GM12878 (cell line): ENCODE measurements at regions not wholly inside any gene's neighbourhood (a gene's known extent, or its start where the extent isn't known, plus 50 kb on each side); places are given as distances from the start of the nearest gene placed in this dataset.
A peak's percentile ranks its signal among the peaks of the same experiment; 100 is the strongest.

Source experiments
- ATAC-seq: fragments of 200-7000 bp; cut with Tn5 transposase; 3 replicates; pipeline ENCODE4 v1.9.1; 2020; ENCODE audit warnings: mild to moderate bottlenecking, moderate library complexity
- BruUV-seq: library from RNA; stranded (reverse); fragments of 400-500 nt; replicated peaks from 2 replicates; lab custom pipeline; 2021; lab: Mats Ljungman, UMichigan
- CTCF ChIA-PET: fragments of 300-600 bp; sonication (Branson Sonifier 250); formaldehyde crosslinking; extraction: SDS; loops from one replicate; lab custom pipeline; 2021; ENCODE audit warnings: inconsistent platforms; lab: Yijun Ruan, JAX
- POLR2A ChIA-PET: fragments of 350-600 bp; formaldehyde crosslinking; extraction: SDS; loops from one replicate; lab custom pipeline; 2021; ENCODE audit warnings: inconsistent platforms; lab: Charles Lee
- RAD21 ChIA-PET: fragments of 300-600 bp; sonication (Branson Sonifier 250); formaldehyde crosslinking; loops from one replicate; lab custom pipeline; 2023; ENCODE audit warnings: antibody characterized with exemption; ENCODE audit not compliant: unreplicated experiment; lab: Charles Lee
- SMC1A ChIA-PET: fragments of 300-600 bp; sonication (Branson Sonifier 250); formaldehyde crosslinking; loops from one replicate; lab custom pipeline; 2023; ENCODE audit not compliant: unreplicated experiment, uncharacterized antibody; lab: Charles Lee
- DNase-seq: peaks from one replicate; pipeline ENCODE4 v3.0.0-alpha.2; 2011; ENCODE audit warnings: low read depth, low spot score
- FAIRE-seq: peaks from 3 replicates; lab custom pipeline; 2011; peaks lifted over from hg19 to GRCh38; lab: Jason Lieb, UNC
- H2AFZ ChIP-seq: 2 replicates; pipeline ENCODE4 v1.6.0; 2011; ENCODE audit warnings: low read depth, low read length, control low read depth; ENCODE audit not compliant: control insufficient read depth
- H3K27ac ChIP-seq: 2 replicates; pipeline ENCODE4 v1.5.1; 2011; ENCODE audit warnings: control low read depth; ENCODE audit not compliant: control insufficient read depth, insufficient read depth
- H3K27me3 ChIP-seq, 2 experiments: replicated peaks in 1 of 2; 2 replicates each; pipeline versions ENCODE4 v1.6.0 to v1.6.1; 2011; ENCODE audit warnings: low read length in 1 of 2; ENCODE audit not compliant: control insufficient read depth in 2 of 2, insufficient read depth in 2 of 2
- H3K36me3 ChIP-seq, 2 experiments: 2 replicates each; pipeline ENCODE4 v1.5.1; 2011; ENCODE audit warnings: low read length in 1 of 2; ENCODE audit not compliant: control insufficient read depth in 2 of 2, insufficient read depth in 2 of 2
- H3K4me1 ChIP-seq: 2 replicates; pipeline ENCODE4 v1.6.1; 2011; ENCODE audit warnings: mild to moderate bottlenecking, low read length, moderate library complexity, mixed read lengths; ENCODE audit not compliant: control insufficient read depth, insufficient read depth
- H3K4me2 ChIP-seq: 2 replicates; pipeline ENCODE4 v1.6.0; 2011; ENCODE audit warnings: control low read depth; ENCODE audit not compliant: control insufficient read depth, insufficient read depth
- H3K4me3 ChIP-seq: fragments of 200-600 bp; sonication (generic); 2 replicates; pipeline ENCODE4 v1.5.1; 2016
- H3K79me2 ChIP-seq: 2 replicates; pipeline ENCODE4 v1.6.0; 2011; ENCODE audit warnings: low read length; ENCODE audit not compliant: control insufficient read depth, insufficient read depth
- H3K9ac ChIP-seq: 2 replicates; pipeline ENCODE4 v1.8.0; 2011; ENCODE audit warnings: low read length, control low read depth, mixed read lengths; ENCODE audit not compliant: control insufficient read depth, insufficient read depth
- H3K9me3 ChIP-seq: replicated peaks from 3 replicates; pipeline ENCODE4 v1.5.1; 2011; ENCODE audit warnings: mild to moderate bottlenecking, low read length; ENCODE audit not compliant: control insufficient read depth, insufficient read depth
- H4K20me1 ChIP-seq: 2 replicates; pipeline ENCODE4 v1.6.0; 2011; ENCODE audit not compliant: control insufficient read depth, insufficient read depth
- ATF3 ChIP-seq: IDR thresholded peaks from 2 replicates; pipeline ENCODE4 v1.6.1; 2011; ENCODE audit warnings: low read depth, mild to moderate bottlenecking, low read length, moderate library complexity, borderline replicate concordance; ENCODE audit errors: extremely low read depth
- BRCA1 ChIP-seq: IDR thresholded peaks from 2 replicates; pipeline ENCODE4 v1.6.1; 2011; ENCODE audit warnings: low read depth, low read length, improper control_type of control experiment
- CBFB ChIP-seq: IDR thresholded peaks from 2 replicates; pipeline ENCODE4 v1.6.1; 2016; ENCODE audit warnings: antibody characterized with exemption, low read depth
- CHD2 ChIP-seq: IDR thresholded peaks from 2 replicates; pipeline ENCODE4 v1.6.1; 2011; ENCODE audit warnings: low read depth, low read length, improper control_type of control experiment, borderline replicate concordance
- CHD4 ChIP-seq: fragments of 200-600 bp; sonication (generic); IDR thresholded peaks from 2 replicates; pipeline ENCODE4 v1.6.1; 2016; ENCODE audit warnings: mild to moderate bottlenecking
- CREB1 ChIP-seq: IDR thresholded peaks from 2 replicates; pipeline ENCODE4 v1.6.1; 2012; ENCODE audit warnings: low read depth, mild to moderate bottlenecking, inconsistent platforms
- IKZF1 ChIP-seq: fragments of 450-650 bp; conservative IDR thresholded peaks from 2 replicates; pipeline ENCODE4 v1.6.1; 2017; ENCODE audit warnings: antibody characterized with exemption, mild to moderate bottlenecking
- KLF5 ChIP-seq: fragments of 450-650 bp; IDR thresholded peaks from 2 replicates; pipeline ENCODE4 v1.6.1; 2014; ENCODE audit warnings: mild to moderate bottlenecking; ENCODE audit not compliant: partially characterized antibody
- LARP7 ChIP-seq: fragments of 450-650 bp; IDR thresholded peaks from 2 replicates; pipeline ENCODE4 v1.6.1; 2017; ENCODE audit warnings: mild to moderate bottlenecking
- MLLT1 ChIP-seq: fragments of 450-650 bp; IDR thresholded peaks from 2 replicates; pipeline ENCODE4 v1.6.1; 2016; ENCODE audit warnings: mild to moderate bottlenecking
- PRDM15 ChIP-seq: fragments of 450-650 bp; formaldehyde crosslinking; IDR thresholded peaks from 2 replicates; pipeline ENCODE4 v1.4.0; 2020; ENCODE audit warnings: mild to moderate bottlenecking, moderate library complexity
- RAD21 ChIP-seq: IDR thresholded peaks from 2 replicates; pipeline ENCODE4 v1.6.1; 2011; ENCODE audit warnings: mild to moderate bottlenecking, low read depth, low read length, moderate library complexity; ENCODE audit not compliant: insufficient read depth
- SMC3 ChIP-seq: IDR thresholded peaks from 2 replicates; pipeline ENCODE4 v1.6.1; 2011; ENCODE audit warnings: low read length, improper control_type of control experiment, borderline replicate concordance
- SREBF1 ChIP-seq: IDR thresholded peaks from 2 replicates; pipeline ENCODE4 v1.6.1; 2012; ENCODE audit warnings: mild to moderate bottlenecking, low read length
- SREBF2 ChIP-seq: IDR thresholded peaks from 2 replicates; pipeline ENCODE4 v1.6.1; 2012; ENCODE audit warnings: mild to moderate bottlenecking, low read length
- ZNF24 ChIP-seq: fragments of 450-650 bp; IDR thresholded peaks from 2 replicates; pipeline ENCODE4 v1.6.1; 2017; ENCODE audit warnings: antibody characterized with exemption, mild to moderate bottlenecking
- ZNF622 ChIP-seq: fragments of 450-650 bp; IDR thresholded peaks from 2 replicates; pipeline ENCODE4 v1.6.1; 2017; ENCODE audit warnings: mild to moderate bottlenecking, inconsistent platforms
- ZZZ3 ChIP-seq: IDR thresholded peaks from 2 replicates; pipeline ENCODE4 v1.6.1; 2011; ENCODE audit warnings: low read depth; ENCODE audit not compliant: control insufficient read depth, insufficient read length
- WGBS: methylation state at CpG from one replicate; pipeline ENCODE4 v1.1.6; 2016; ENCODE audit warnings: low lambda C conversion rate; ENCODE audit not compliant: insufficient replicate concordance, insufficient coverage; ENCODE audit errors: missing lambda C conversion rate; 5-methylcytosine and 5-hydroxymethylcytosine counted together
- in situ Hi-C: fragments of 300-500 bp; cut with MboI; formaldehyde crosslinking; loops from 9 replicates; pipeline ENCODE4 v1.14.3; 2018; ENCODE audit warnings: mixed read lengths
- intact Hi-C: fragments of 100-400 bp; cut with micrococcal nuclease; formaldehyde crosslinking; loops from one replicate; pipeline ENCODE4 v1.14.2; 2022; ENCODE audit not compliant: unreplicated experiment
- TF ChIP-seq, protein P1 (sequence below): IDR thresholded peaks from 2 replicates; pipeline ENCODE4 v1.6.1; 2012; ENCODE audit warnings: low read depth, low read length, improper control_type of control experiment

GRCh38 chr11:13210424-13210823 is 67.2 kb upstream of the BMAL1 start (continued):
- TF ChIP-seq PRDM15 (CRISPR knock-in tag) (no peak), RAD21 (peak; percentile 74), SMC3 (peak; percentile 46), CHD2 (no peak)

GRCh38 chr11:13214276-13214675 is 63.3 kb upstream of the BMAL1 start:
- ChIA-PET CTCF (interaction anchor here (0.8 to 7.0 kb wide), 11 partner anchors 9 to 251 kb away, joined by 3 to 81 read pairs (median 4); no protein-coding TSS in a partner anchor), RAD21 (interaction anchor here (1.4 kb wide), 1 partner anchor 30 kb away, joined by 3 read pairs; no protein-coding TSS in a partner anchor), POLR2A (no interaction called here), SMC1A (interaction anchor here (0.8 to 3.3 kb wide), 6 partner anchors 8 to 310 kb away, joined by 3 to 9 read pairs (median 4); no protein-coding TSS in a partner anchor)
- intact Hi-C loops (loop anchor here (5.0 kb wide), 1 partner anchor 248 kb away; the partner anchor contains the start of gene BTBD10), in situ Hi-C loops (no loop called here)
- H4K20me1 ChIP-seq: no peaks in the 10 kb centered on the region
- no peak overlapping the region for H3K27ac ChIP-seq
- no peaks in the 10 kb centered on the region for H3K9me3 ChIP-seq
- H3K4me2 ChIP-seq: no peak overlapping the region
- no peaks in the 10 kb centered on the region for H3K4me1 ChIP-seq
- no peak overlapping the region for H2AFZ ChIP-seq
- BruUV-seq: no TSS peak
- H3K36me3 ChIP-seq: no peaks in the 10 kb centered on the region
- no peak overlapping the region for H3K9ac ChIP-seq
- no peak for DNase-seq
- H3K79me2 ChIP-seq: no peaks in the 10 kb centered on the region
- WGBS: 7% methylated on average over 5 of the region's 5 CpGs
- no peaks in the 10 kb centered on the region for H3K27me3 ChIP-seq
- FAIRE-seq: no peak
- ATAC-seq: no peak
- H3K4me3 ChIP-seq: no peak overlapping the region
- TF ChIP-seq CHD4 (no peak), IKZF1 (no peak), SREBF2 (no peak), ZNF24 (no peak), ZZZ3 (no peak), MLLT1 (no peak), BRCA1 (no peak), SREBF1 (no peak), LARP7 (no peak), ZNF622 (no peak), ATF3 (no peak), CBFB (no peak), CREB1 (no peak), KLF5 (no peak)
- TF ChIP-seq, protein P1, sequence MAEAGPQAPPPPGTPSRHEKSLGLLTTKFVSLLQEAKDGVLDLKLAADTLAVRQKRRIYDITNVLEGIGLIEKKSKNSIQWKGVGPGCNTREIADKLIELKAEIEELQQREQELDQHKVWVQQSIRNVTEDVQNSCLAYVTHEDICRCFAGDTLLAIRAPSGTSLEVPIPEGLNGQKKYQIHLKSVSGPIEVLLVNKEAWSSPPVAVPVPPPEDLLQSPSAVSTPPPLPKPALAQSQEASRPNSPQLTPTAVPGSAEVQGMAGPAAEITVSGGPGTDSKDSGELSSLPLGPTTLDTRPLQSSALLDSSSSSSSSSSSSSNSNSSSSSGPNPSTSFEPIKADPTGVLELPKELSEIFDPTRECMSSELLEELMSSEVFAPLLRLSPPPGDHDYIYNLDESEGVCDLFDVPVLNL: no peak
